Keratinocyte (primary cell): ENCODE measurements at regions not wholly inside any gene's neighbourhood (a gene's known extent, or its start where the extent isn't known, plus 50 kb on each side); places are given as distances from the start of the nearest gene placed in this dataset.

Experiments used
- DNase-seq: peaks from one replicate; pipeline ENCODE4 v3.0.0-alpha.2; 2011; ENCODE audit warnings: low read depth, missing footprints, low spot score
- FAIRE-seq: peaks from 2 replicates; lab custom pipeline; 2011; peaks lifted over from hg19 to GRCh38; lab: Jason Lieb, UNC
- H2AFZ ChIP-seq: 2 replicates; pipeline ENCODE4 v1.6.0; 2012; ENCODE audit warnings: low read length, control low read depth, inconsistent platforms; ENCODE audit not compliant: control insufficient read depth
- H3K27ac ChIP-seq: 2 replicates; pipeline ENCODE4 v1.5.1; 2011; ENCODE audit warnings: low read length; ENCODE audit not compliant: control insufficient read depth, insufficient read depth
- H3K27me3 ChIP-seq: 3 replicates; pipeline ENCODE4 v1.6.0; 2011; ENCODE audit warnings: low read length; ENCODE audit not compliant: control insufficient read depth, insufficient read depth; ENCODE audit errors: extremely low read depth
- H3K36me3 ChIP-seq, 2 experiments: 2 replicates in 1 of 2; 3 replicates in 1 of 2; pipeline ENCODE4 v1.5.1; 2011; ENCODE audit warnings: low read length in 2 of 2, mild to moderate bottlenecking in 1 of 2; ENCODE audit not compliant: control insufficient read depth in 2 of 2, insufficient read depth in 2 of 2; ENCODE audit errors: extremely low read depth in 1 of 2
- H3K4me1 ChIP-seq: 3 replicates; pipeline ENCODE4 v1.5.1; 2011; ENCODE audit warnings: low read length; ENCODE audit not compliant: control insufficient read depth, insufficient read depth; ENCODE audit errors: extremely low read depth
- H3K4me2 ChIP-seq: 3 replicates; pipeline ENCODE4 v1.6.0; 2011; ENCODE audit warnings: low read depth, low read length; ENCODE audit not compliant: control insufficient read depth, insufficient read depth; ENCODE audit errors: extremely low read depth
- H3K4me3 ChIP-seq, 3 experiments: fragments of 200-600 bp in 1 of 3; sonication (generic) in 1 of 3; 2 replicates in 2 of 3; 3 replicates in 1 of 3; pipeline ENCODE4 v1.5.1; 2011 to 2016; ENCODE audit warnings: low read length in 3 of 3, mild to moderate bottlenecking in 3 of 3, control low read depth in 2 of 3, inconsistent platforms in 1 of 3, low read depth in 1 of 3, mixed read lengths in 1 of 3, mixed run types in 1 of 3, moderate library complexity in 1 of 3; ENCODE audit not compliant: control insufficient read depth in 2 of 3, insufficient read depth in 2 of 3; ENCODE audit errors: extremely low read depth in 1 of 3
- H3K79me2 ChIP-seq: 2 replicates; pipeline ENCODE4 v1.6.0; 2012; ENCODE audit warnings: low read length; ENCODE audit not compliant: control insufficient read depth, insufficient read depth
- H3K9ac ChIP-seq: 3 replicates; pipeline ENCODE4 v1.6.0; 2011; ENCODE audit warnings: low read length; ENCODE audit not compliant: control insufficient read depth, insufficient read depth; ENCODE audit errors: extremely low read depth
- H3K9me1 ChIP-seq: 3 replicates; pipeline ENCODE4 v1.6.0; 2011; ENCODE audit warnings: low read length; ENCODE audit not compliant: control insufficient read depth, insufficient read depth; ENCODE audit errors: extremely low read depth
- H3K9me3 ChIP-seq: 2 replicates; pipeline ENCODE4 v1.5.1; 2012; ENCODE audit warnings: low read depth, low read length; ENCODE audit not compliant: control insufficient read depth
- H4K20me1 ChIP-seq: 3 replicates; pipeline ENCODE4 v1.6.0; 2011; ENCODE audit warnings: low read length; ENCODE audit not compliant: control insufficient read depth, insufficient read depth; ENCODE audit errors: extremely low read depth
- EZH2 ChIP-seq: IDR thresholded peaks from one replicate; pipeline ENCODE4 v1.6.1; 2012; ENCODE audit warnings: inconsistent platforms, mild to moderate bottlenecking, low read length, moderate library complexity
- dilution Hi-C: fragments of 300-500 bp; cut with MboI; formaldehyde crosslinking; loops from one replicate; pipeline ENCODE4 v1.7.0; 2020; ENCODE audit warnings: low sequenced_read_pairs; ENCODE audit not compliant: extremely low pct_ligation_motif_present
- TF ChIP-seq, protein P1 (sequence below), 3 experiments: IDR thresholded peaks in 1 of 3; conservative IDR thresholded peaks in 1 of 3; optimal IDR thresholded peaks in 1 of 3; 2 replicates in 2 of 3; 3 replicates in 1 of 3; pipeline versions ENCODE3 to v1.5.1; 2011; ENCODE audit warnings: low read length in 3 of 3, mild to moderate bottlenecking in 3 of 3, moderate library complexity in 2 of 3, control low read depth in 1 of 3, inconsistent platforms in 1 of 3; ENCODE audit not compliant: insufficient read depth in 2 of 3; ENCODE audit errors: extremely low read depth in 1 of 3

DNA sequence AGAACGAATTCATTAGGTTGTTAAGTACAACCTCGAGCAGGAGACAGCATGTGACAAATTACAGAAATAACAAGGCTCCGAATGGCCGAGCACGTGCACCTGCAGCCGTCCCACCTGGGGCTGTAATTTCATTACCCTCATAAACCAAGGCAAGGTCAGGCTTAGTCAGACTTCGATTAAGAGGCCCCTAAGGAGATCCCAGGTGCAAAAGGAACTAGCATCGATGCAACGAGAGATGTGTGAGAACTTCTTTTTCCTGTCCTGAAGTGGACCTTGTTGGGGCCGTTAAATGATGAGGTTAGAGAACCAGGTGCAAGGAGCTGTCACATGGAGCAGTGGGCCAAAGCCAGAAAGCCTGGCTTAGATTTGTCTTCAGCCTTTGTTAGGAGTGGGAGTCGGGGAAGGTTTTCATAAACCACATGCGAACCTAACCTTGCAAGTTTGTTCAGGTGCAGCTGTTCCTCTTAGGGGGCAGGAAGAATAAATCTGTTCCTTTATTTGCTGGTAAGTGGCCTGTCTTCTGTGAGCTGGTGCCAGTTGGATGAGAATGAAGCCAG lies 559.9 kb upstream of the MCTP2 start:
- FAIRE-seq (no peak), DNase-seq (no peak)
- Histone ChIP-seq H3K36me3 (no peaks in the 10 kb centered on the region), H3K9me1 (no peaks in the 10 kb centered on the region), H3K4me3 (no peak overlapping the region), H3K9me3 (no peaks in the 10 kb centered on the region), H3K9ac (no peak overlapping the region), H3K79me2 (no peaks in the 10 kb centered on the region), H3K27ac (no peak overlapping the region), H4K20me1 (no peaks in the 10 kb centered on the region), H3K27me3 (no peaks in the 10 kb centered on the region), H2AFZ (no peak overlapping the region), H3K4me1 (no peaks in the 10 kb centered on the region), H3K4me2 (no peak overlapping the region)
- TF ChIP-seq, protein P1, sequence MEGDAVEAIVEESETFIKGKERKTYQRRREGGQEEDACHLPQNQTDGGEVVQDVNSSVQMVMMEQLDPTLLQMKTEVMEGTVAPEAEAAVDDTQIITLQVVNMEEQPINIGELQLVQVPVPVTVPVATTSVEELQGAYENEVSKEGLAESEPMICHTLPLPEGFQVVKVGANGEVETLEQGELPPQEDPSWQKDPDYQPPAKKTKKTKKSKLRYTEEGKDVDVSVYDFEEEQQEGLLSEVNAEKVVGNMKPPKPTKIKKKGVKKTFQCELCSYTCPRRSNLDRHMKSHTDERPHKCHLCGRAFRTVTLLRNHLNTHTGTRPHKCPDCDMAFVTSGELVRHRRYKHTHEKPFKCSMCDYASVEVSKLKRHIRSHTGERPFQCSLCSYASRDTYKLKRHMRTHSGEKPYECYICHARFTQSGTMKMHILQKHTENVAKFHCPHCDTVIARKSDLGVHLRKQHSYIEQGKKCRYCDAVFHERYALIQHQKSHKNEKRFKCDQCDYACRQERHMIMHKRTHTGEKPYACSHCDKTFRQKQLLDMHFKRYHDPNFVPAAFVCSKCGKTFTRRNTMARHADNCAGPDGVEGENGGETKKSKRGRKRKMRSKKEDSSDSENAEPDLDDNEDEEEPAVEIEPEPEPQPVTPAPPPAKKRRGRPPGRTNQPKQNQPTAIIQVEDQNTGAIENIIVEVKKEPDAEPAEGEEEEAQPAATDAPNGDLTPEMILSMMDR (optimal IDR thresholded peaks at IDR 0.05 in 1 of 3, IDR thresholded peaks at IDR 0.05 in 1 of 3, conservative IDR thresholded peaks at IDR 0.05 in 1 of 3; ENCODE audit: extremely low read depth in 1 of 3, insufficient read depth in 2 of 3, low read length in 3 of 3): no peak
- no peak for TF ChIP-seq EZH2
- dilution Hi-C loops: no loop called here

DNA sequence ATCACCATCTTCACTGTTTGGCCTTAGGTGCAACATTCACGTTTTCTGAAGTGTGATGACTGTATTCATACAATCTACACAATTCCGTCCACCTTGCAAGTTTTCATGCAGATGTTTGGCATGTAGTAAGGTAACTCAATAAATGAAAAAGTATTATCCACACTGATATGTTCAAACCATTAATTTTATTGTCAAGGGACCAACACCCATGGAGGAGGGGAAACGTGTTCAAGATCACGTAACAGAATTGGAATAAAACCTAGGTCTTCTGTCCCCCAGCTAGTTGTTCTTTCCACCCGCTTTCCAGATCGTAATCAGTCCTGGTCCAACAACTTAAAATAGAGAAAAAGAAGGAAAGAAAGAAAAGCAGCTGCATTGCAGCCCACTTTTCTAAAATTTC lies 560.4 kb upstream of the MCTP2 start:
- dilution Hi-C loops: no loop called here
- DNase-seq: no peak
- no peak overlapping the region for H3K9ac ChIP-seq
- FAIRE-seq: no peak
- H3K9me1 ChIP-seq: no peaks in the 10 kb centered on the region
- no peaks in the 10 kb centered on the region for H3K9me3 ChIP-seq
- H2AFZ ChIP-seq: no peak overlapping the region
- H3K4me3 ChIP-seq: no peak overlapping the region
- no peak overlapping the region for H3K27ac ChIP-seq
- no peak overlapping the region for H3K4me2 ChIP-seq
- TF ChIP-seq EZH2: no peak
- TF ChIP-seq, protein P1 (optimal IDR thresholded peaks at IDR 0.05 in 1 of 3, IDR thresholded peaks at IDR 0.05 in 1 of 3, conservative IDR thresholded peaks at IDR 0.05 in 1 of 3; ENCODE audit: extremely low read depth in 1 of 3, insufficient read depth in 2 of 3, low read length in 3 of 3): no peak
- no peaks in the 10 kb centered on the region for H3K4me1 ChIP-seq
- H3K27me3 ChIP-seq: no peaks in the 10 kb centered on the region
- no peaks in the 10 kb centered on the region for H3K36me3 ChIP-seq
- no peaks in the 10 kb centered on the region for H3K79me2 ChIP-seq
- no peaks in the 10 kb centered on the region for H4K20me1 ChIP-seq
